ENCODE measurements at regions not wholly inside any gene's neighbourhood (a gene's known extent, or its start where the extent isn't known, plus 50 kb on each side); places are given as distances from the start of the nearest gene placed in this dataset.

DNA sequence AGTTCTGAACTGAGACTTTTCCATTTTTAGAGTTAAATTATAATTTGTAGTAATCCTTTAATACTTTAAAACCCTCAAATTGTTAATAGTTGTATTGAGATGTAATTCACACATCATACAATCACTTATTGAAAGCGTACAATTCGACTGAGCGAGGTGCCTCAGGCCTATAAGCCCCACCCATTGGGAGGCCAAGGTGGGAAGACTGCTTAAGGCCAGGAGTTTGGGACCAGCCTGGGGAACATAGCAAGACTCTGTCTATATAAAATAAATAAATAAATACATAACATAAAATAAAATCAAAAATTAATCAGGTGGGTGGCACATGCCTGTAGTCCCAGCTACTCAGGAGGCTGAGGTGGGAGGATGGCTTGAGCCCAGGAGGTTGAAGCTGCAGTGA lies 70.3 kb downstream of the RWDD4 start:
- TF ChIP-seq POLR2A (IDR thresholded peaks at IDR 0.05): no peak
- TF ChIP-seq, protein P1, sequence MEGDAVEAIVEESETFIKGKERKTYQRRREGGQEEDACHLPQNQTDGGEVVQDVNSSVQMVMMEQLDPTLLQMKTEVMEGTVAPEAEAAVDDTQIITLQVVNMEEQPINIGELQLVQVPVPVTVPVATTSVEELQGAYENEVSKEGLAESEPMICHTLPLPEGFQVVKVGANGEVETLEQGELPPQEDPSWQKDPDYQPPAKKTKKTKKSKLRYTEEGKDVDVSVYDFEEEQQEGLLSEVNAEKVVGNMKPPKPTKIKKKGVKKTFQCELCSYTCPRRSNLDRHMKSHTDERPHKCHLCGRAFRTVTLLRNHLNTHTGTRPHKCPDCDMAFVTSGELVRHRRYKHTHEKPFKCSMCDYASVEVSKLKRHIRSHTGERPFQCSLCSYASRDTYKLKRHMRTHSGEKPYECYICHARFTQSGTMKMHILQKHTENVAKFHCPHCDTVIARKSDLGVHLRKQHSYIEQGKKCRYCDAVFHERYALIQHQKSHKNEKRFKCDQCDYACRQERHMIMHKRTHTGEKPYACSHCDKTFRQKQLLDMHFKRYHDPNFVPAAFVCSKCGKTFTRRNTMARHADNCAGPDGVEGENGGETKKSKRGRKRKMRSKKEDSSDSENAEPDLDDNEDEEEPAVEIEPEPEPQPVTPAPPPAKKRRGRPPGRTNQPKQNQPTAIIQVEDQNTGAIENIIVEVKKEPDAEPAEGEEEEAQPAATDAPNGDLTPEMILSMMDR (IDR thresholded peaks at IDR 0.05): no peak
- no peak for TF ChIP-seq POLR2AphosphoS5 (IDR thresholded peaks at IDR 0.05)
